H1 (cell line): ENCODE measurements at regions not wholly inside any gene's neighbourhood (a gene's known extent, or its start where the extent isn't known, plus 50 kb on each side); places are given as distances from the start of the nearest gene placed in this dataset.
"Not testable (repeated sequence)": the region's sequence is repeated elsewhere in the genome, so short reads cannot be mapped to it uniquely, and the experiment has no call there.

Source experiments
- CTCF ChIA-PET: fragments of 300-600 bp; sonication (Branson Sonifier 250); formaldehyde crosslinking; loops from one replicate; lab custom pipeline; 2021; ENCODE audit not compliant: partially characterized antibody; lab: Charles Lee
- POLR2A ChIA-PET: fragments of 300-600 bp; sonication (Branson Sonifier 250); formaldehyde crosslinking; loops from one replicate; lab custom pipeline; 2021; ENCODE audit warnings: inconsistent platforms; ENCODE audit not compliant: partially characterized antibody; lab: Charles Lee
- DNase-seq, 2 experiments: peaks; one replicate each; pipeline versions ENCODE4 v3.0.0 to v3.0.0-alpha.2; 2010 to 2022; ENCODE audit warnings: low spot score in 2 of 2, low read depth in 1 of 2, mixed read lengths in 1 of 2
- FAIRE-seq: peaks from 2 replicates; lab custom pipeline; 2011; peaks lifted over from hg19 to GRCh38; lab: Jason Lieb, UNC
- H2AFZ ChIP-seq: 2 replicates; pipeline ENCODE4 v1.8.1; 2012; ENCODE audit warnings: low read length, inconsistent platforms
- H2AK5ac ChIP-seq: 2 replicates; pipeline ENCODE4 v1.6.1; 2013; ENCODE audit warnings: low read depth, low read length
- H2BK120ac ChIP-seq: replicated peaks from 2 replicates; pipeline ENCODE3; 2013; ENCODE audit warnings: low read depth, low read length, inconsistent platforms
- H2BK12ac ChIP-seq: 2 replicates; pipeline ENCODE4 v1.6.1; 2013; ENCODE audit warnings: low read depth, low read length
- H2BK15ac ChIP-seq: 2 replicates; pipeline ENCODE4 v1.6.1; 2013; ENCODE audit warnings: low read length
- H2BK20ac ChIP-seq: 2 replicates; pipeline ENCODE4 v1.6.1; 2013; ENCODE audit warnings: low read length
- H2BK5ac ChIP-seq: 2 replicates; pipeline ENCODE4 v1.6.1; 2013; ENCODE audit warnings: low read depth, low read length
- H3K14ac ChIP-seq: 2 replicates; pipeline ENCODE4 v1.6.1; 2013; ENCODE audit warnings: inconsistent platforms; ENCODE audit not compliant: insufficient read length
- H3K18ac ChIP-seq: 2 replicates; pipeline ENCODE4 v1.6.1; 2013; ENCODE audit warnings: low read length; ENCODE audit errors: extremely low read depth
- H3K23ac ChIP-seq: 2 replicates; pipeline ENCODE4 v1.6.1; 2013; ENCODE audit warnings: inconsistent platforms; ENCODE audit not compliant: insufficient read length
- H3K23me2 ChIP-seq: 2 replicates; pipeline ENCODE4 v1.6.1; 2013; ENCODE audit warnings: low read depth, low read length
- H3K27ac ChIP-seq: 2 replicates; pipeline ENCODE4 v1.6.1; 2011; ENCODE audit warnings: low read depth, low read length, inconsistent platforms
- H3K27me3 ChIP-seq, 4 experiments: replicated peaks in 1 of 4; 1 replicate in 1 of 4; 2 replicates in 3 of 4; pipeline versions ENCODE4 v1.6.1 to v1.8.1; 2011 to 2013; ENCODE audit warnings: low read length in 3 of 4, mild to moderate bottlenecking in 3 of 4, inconsistent platforms in 2 of 4, mixed read lengths in 2 of 4, moderate library complexity in 1 of 4; ENCODE audit not compliant: control insufficient read depth in 3 of 4, insufficient read depth in 3 of 4; ENCODE audit errors: extremely low read depth in 1 of 4
- H3K36me3 ChIP-seq, 4 experiments: 2 replicates each; pipeline versions ENCODE4 v1.6.1 to v1.8.1; 2011 to 2013; ENCODE audit warnings: mild to moderate bottlenecking in 4 of 4, low read length in 3 of 4, moderate library complexity in 2 of 4, control low read depth in 1 of 4, inconsistent platforms in 1 of 4; ENCODE audit not compliant: insufficient read depth in 4 of 4, control insufficient read depth in 2 of 4
- H3K4ac ChIP-seq: replicated peaks from 2 replicates; pipeline ENCODE3; 2013; ENCODE audit warnings: low read length, low read depth, mixed read lengths, inconsistent platforms; ENCODE audit not compliant: insufficient read length
- H3K4me1 ChIP-seq, 4 experiments: replicated peaks in 1 of 4; 1 replicate in 1 of 4; 2 replicates in 3 of 4; pipeline versions ENCODE4 v1.6.1 to v1.8.1; 2011 to 2013; ENCODE audit warnings: low read length in 3 of 4, inconsistent platforms in 2 of 4, mixed read lengths in 1 of 4; ENCODE audit not compliant: insufficient read depth in 4 of 4, control insufficient read depth in 3 of 4
- H3K4me2 ChIP-seq, 2 experiments: 2 replicates each; pipeline versions ENCODE4 v1.6.1 to v1.8.1; 2011 to 2013; ENCODE audit warnings: low read depth in 2 of 2, low read length in 2 of 2, control low read depth in 1 of 2, inconsistent platforms in 1 of 2, mild to moderate bottlenecking in 1 of 2; ENCODE audit not compliant: insufficient read depth in 1 of 2
- H3K4me3 ChIP-seq, 4 experiments: fragments of 200-600, 300-600 bp in 1 of 4; sonication (generic), shearing (Covaris generic), sonication (Bioruptor Twin) in 1 of 4; 2 replicates each; pipeline versions ENCODE4 v1.5.1 to v1.8.1; 2011 to 2016; ENCODE audit warnings: low read length in 4 of 4, low read depth in 3 of 4, control low read depth in 2 of 4, inconsistent platforms in 2 of 4, mild to moderate bottlenecking in 2 of 4, mixed read lengths in 1 of 4, moderate library complexity in 1 of 4; ENCODE audit not compliant: insufficient read depth in 2 of 4; ENCODE audit errors: extremely low read depth in 1 of 4
- H3K56ac ChIP-seq: replicated peaks from 2 replicates; pipeline ENCODE3; 2013; ENCODE audit warnings: low read depth, mild to moderate bottlenecking, mixed read lengths, low read length, inconsistent platforms; ENCODE audit not compliant: insufficient read length
- H3K79me1 ChIP-seq: 2 replicates; pipeline ENCODE4 v1.6.1; 2013; ENCODE audit warnings: low read depth, low read length, control low read depth
- H3K79me2 ChIP-seq, 2 experiments: 2 replicates each; pipeline versions ENCODE4 v1.6.1 to v1.8.1; 2012 to 2013; ENCODE audit warnings: low read length in 2 of 2, mild to moderate bottlenecking in 2 of 2, inconsistent platforms in 1 of 2; ENCODE audit not compliant: insufficient read depth in 2 of 2, control insufficient read depth in 1 of 2
- H3K9ac ChIP-seq, 4 experiments: replicated peaks in 1 of 4; 1 replicate in 1 of 4; 2 replicates in 3 of 4; pipeline versions ENCODE4 v1.6.1 to v1.8.1; 2011 to 2013; ENCODE audit warnings: low read depth in 3 of 4, low read length in 3 of 4, control low read depth in 2 of 4, mild to moderate bottlenecking in 2 of 4, moderate library complexity in 2 of 4, inconsistent platforms in 1 of 4; ENCODE audit errors: extremely low read depth in 1 of 4
- H3K9me3 ChIP-seq, 2 experiments: 2 replicates each; pipeline versions ENCODE4 v1.6.1 to v1.8.1; 2012 to 2013; ENCODE audit warnings: mild to moderate bottlenecking in 2 of 2, moderate library complexity in 2 of 2, control low read depth in 1 of 2, inconsistent platforms in 1 of 2, low read depth in 1 of 2, low read length in 1 of 2, mixed read lengths in 1 of 2; ENCODE audit not compliant: insufficient read depth in 2 of 2
- H4K20me1 ChIP-seq, 2 experiments: replicated peaks in 1 of 2; 2 replicates each; pipeline versions ENCODE3 to v1.8.1; 2011 to 2013; ENCODE audit warnings: inconsistent platforms in 2 of 2, low read length in 2 of 2, mild to moderate bottlenecking in 1 of 2; ENCODE audit not compliant: insufficient read depth in 2 of 2, control insufficient read depth in 1 of 2
- H4K5ac ChIP-seq: 2 replicates; pipeline ENCODE4 v1.6.1; 2013; ENCODE audit warnings: low read length, low read depth, mixed read lengths, inconsistent platforms; ENCODE audit not compliant: insufficient read length
- H4K8ac ChIP-seq: 2 replicates; pipeline ENCODE4 v1.8.0; 2013; ENCODE audit warnings: mild to moderate bottlenecking, moderate library complexity, low read length, inconsistent platforms; ENCODE audit not compliant: insufficient read depth; ENCODE audit errors: extremely low read depth
- H4K91ac ChIP-seq: replicated peaks from 2 replicates; pipeline ENCODE3; 2013; ENCODE audit warnings: low read length, mixed read lengths, inconsistent platforms; ENCODE audit not compliant: insufficient read length
- WGBS, 2 experiments: shearing (Covaris generic) in 1 of 2; methylation state at CpG; one replicate each; pipeline versions ENCODE4 v1.1.6 to v1.1.7; 2013 to 2015; ENCODE audit warnings: low lambda C conversion rate in 2 of 2, mixed read lengths in 2 of 2, inconsistent platforms in 1 of 2, low coverage in 1 of 2, missing lambda C conversion rate in 1 of 2; ENCODE audit not compliant: insufficient replicate concordance in 2 of 2, insufficient coverage in 1 of 2, insufficient read length in 1 of 2; ENCODE audit errors: extremely low coverage in 1 of 2, missing lambda C conversion rate in 1 of 2; 5-methylcytosine and 5-hydroxymethylcytosine counted together

GRCh38 chr1:148386031-148386398 is 97.1 kb downstream of the PPIAL4G start:
- H2BK5ac ChIP-seq, result peak overlapping the region; percentile 64; the same call in 1 of the 2 replicates
- ChIA-PET CTCF (interaction anchor here (0.7 to 1.4 kb wide), 2 partner anchors 14 kb away, joined by 4 read pairs; no protein-coding TSS in a partner anchor), POLR2A (interaction anchor here (0.8 kb wide), 1 partner anchor 52 kb away, joined by 4 read pairs; no protein-coding TSS in a partner anchor)
- DNase-seq, H3K9me3 ChIP-seq, H3K23me2 ChIP-seq, H3K18ac ChIP-seq, H2AK5ac ChIP-seq, H3K23ac ChIP-seq, H4K20me1 ChIP-seq, H4K8ac ChIP-seq, H3K4me2 ChIP-seq, H3K9ac ChIP-seq, H3K79me1 ChIP-seq, H4K91ac ChIP-seq, H3K4me3 ChIP-seq, H2BK15ac ChIP-seq, H3K79me2 ChIP-seq, H2BK20ac ChIP-seq, H3K27ac ChIP-seq, H2AFZ ChIP-seq, H3K4me1 ChIP-seq, H3K36me3 ChIP-seq, FAIRE-seq, H3K27me3 ChIP-seq, H2BK120ac ChIP-seq, H3K56ac ChIP-seq, H3K4ac ChIP-seq, H3K14ac ChIP-seq: not testable (repeated sequence)
- H4K5ac ChIP-seq, result peak overlapping the region; percentile 29
- peak overlapping the region; percentile 88; the same call in 1 of the 2 replicates for H2BK12ac ChIP-seq
- 85% methylated on average over 4 of the region's 4 CpGs; no CpG with 5 or more reads in 1 of the 2 experiments for WGBS, 2 experiments
